ENCODE measurements at regions not wholly inside any gene's neighbourhood (a gene's known extent, or its start where the extent isn't known, plus 50 kb on each side); places are given as distances from the start of the nearest gene placed in this dataset.

DNA sequence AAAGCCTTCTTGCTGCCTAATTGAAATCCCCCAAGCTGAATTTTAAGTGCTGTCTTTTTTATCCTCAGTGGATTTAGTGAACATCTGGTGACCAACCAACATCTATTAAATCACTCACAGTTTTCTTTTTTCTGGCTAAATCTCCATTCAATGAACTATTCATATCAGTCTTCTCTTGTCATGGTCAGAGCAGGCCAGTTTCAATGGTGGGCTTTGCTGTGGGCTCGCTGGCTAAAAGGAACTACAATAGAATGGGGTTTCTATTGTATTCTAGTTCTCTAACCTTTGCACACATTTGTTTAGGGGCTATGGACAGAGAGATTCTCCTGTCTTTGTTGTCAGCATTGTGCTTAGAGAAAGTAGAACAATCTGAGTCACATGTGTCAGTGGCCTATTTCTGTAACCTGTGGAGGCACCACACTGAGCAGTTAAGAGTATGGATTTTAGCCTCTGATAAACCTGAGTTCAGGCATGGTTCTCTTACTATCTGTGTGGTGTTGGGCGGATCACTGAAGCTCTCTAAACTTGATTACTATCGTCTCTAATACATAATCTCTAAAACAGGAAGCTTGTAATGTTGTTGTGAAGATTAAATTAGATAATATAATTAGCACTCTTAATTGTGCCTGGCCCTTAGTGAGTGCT is 94.2 kb upstream of the CADM1 start:
- DNase-seq (ENCODE audit: low spot score): no peak

DNA sequence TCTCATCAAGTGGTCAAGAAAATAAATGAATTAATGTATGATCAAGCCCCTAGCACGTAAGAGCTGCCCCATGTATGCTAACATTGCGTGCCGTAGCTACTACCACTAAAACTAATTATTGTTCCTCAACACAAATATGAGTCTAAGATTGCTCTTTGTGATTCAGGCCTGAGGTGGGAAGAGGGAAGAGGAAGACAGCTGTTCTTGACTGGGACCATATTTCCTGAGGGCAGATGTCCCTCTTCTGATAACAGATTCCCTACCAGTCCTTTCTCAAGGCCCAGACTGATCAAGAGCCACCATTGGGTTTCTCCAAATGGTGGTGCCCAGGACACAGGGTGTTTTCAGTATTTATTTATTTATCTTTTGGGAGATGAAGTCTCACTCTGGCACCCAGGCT is 87.2 kb upstream of the CADM1 start:
- DNase-seq (ENCODE audit: low spot score): no peak

DNA sequence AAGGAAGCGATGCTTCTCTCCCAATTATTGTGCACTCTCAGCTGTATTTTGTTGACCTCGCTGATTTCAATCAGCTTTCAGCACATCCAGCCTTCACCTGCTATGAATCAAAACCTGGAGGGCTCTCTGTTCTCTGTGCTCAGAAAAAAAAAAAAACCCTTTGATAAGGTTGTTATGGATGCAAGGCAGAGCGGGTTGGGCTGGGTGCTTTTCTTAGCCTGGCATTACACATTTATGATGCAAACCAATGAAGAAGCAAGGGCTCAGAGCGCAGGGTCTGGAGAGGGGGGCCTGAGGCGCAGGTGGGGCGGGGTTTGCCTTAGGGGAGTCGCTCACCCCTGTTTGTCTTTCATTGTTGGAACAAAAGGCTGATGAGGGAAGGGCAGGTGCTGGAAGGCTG is 86.0 kb upstream of the CADM1 start:
- no peak for DNase-seq (ENCODE audit: low spot score)

DNA sequence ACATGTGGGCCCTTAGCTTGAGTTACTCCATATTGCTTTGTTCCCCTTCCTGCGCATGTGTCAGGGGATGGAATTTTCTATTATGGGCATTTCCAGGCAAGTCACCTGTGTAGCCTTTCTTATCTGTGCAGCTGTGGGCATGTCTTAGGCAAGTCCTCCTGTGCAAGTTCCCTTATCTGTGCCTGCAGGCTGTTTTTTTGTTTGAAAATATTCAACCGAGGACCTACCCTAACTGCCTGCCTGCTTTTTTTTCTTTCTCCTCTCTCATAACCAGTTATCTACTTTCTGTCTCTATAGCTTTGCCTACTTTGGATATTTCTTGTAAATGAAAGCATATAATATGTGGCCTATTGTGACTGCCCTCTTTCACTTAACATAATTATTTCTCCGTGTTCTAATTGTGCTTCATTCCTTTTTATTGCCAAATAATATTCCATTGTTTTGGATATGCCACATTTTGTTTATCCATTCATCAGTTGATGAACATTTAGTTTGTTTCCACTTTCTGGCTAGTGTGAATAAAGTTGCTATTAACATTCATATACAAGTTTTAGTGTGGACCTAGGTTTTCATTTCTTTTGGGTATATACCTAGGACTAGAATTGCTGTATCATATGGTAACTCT is 83.6 kb upstream of the CADM1 start:
- no peak for DNase-seq (ENCODE audit: low spot score)

DNA sequence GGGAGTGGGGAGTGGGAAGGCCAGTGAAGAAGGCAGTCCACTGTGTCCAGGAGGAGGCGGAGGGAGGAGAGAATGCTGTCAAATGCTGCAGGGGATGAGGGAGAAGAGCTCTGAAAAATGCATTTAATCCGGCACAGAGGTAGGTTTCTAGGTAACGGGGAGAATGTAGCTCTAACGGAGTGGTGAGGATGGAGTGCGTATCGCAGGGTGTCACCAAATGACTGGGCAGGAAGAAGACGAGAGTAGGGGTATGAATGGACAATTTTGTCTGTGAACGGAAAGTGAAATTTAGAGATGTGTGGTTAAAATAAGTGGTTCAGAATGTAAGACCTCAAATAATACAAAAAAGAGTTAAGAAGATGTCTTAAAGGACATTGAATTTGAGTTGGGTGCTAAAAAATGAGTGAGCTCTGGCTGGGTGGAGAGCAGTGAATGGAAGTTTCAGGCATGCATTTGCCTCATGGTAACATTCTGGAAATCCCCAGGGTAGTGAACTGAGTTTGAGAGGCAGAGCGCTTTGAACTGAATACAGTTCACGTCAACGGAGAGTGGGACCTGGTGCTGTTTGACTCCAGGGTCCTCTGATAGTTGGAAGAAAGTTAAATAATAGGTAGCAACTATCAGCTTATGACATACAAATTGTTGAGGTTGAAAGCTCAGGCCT is 81.3 kb upstream of the CADM1 start:
- no peak for DNase-seq (ENCODE audit: low spot score)

DNA sequence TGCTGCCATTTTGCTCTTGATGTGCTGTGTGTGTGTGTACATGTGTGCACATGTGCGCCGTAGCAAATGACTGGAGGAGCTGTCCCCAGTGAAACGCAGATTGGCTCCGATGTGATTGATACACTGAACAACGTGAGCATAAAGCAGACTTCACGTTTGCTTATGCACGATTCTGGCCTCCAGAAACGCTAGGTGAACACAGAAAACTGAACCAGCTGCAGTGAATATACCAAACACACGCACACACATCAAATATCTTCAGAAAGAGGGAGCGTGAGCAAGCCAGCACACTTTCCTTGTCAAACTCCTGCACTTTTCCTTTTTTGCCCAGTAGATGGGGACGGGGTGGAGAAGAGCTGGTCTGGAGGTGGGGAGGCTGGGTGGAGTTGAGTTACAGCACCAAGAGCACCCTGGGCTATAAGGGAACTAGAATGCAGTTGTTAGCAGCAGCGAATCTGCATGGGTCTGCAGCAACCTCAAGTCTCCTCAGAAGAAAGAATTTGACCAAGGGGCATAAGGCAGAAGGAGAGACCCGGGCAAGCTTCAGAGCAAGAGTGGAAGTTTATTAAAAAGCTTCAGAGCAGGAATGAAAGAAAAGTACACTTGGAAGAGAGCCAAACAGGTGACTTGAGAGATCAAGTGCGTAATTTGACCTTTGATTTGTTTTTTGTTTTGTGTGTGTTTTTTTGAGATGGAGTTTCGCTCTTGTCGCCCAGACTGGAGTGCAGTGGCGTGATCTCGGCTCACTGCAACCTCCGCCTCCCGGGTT is 77.8 kb upstream of the CADM1 start:
- DNase-seq (ENCODE audit: low spot score): peak; percentile 33

DNA sequence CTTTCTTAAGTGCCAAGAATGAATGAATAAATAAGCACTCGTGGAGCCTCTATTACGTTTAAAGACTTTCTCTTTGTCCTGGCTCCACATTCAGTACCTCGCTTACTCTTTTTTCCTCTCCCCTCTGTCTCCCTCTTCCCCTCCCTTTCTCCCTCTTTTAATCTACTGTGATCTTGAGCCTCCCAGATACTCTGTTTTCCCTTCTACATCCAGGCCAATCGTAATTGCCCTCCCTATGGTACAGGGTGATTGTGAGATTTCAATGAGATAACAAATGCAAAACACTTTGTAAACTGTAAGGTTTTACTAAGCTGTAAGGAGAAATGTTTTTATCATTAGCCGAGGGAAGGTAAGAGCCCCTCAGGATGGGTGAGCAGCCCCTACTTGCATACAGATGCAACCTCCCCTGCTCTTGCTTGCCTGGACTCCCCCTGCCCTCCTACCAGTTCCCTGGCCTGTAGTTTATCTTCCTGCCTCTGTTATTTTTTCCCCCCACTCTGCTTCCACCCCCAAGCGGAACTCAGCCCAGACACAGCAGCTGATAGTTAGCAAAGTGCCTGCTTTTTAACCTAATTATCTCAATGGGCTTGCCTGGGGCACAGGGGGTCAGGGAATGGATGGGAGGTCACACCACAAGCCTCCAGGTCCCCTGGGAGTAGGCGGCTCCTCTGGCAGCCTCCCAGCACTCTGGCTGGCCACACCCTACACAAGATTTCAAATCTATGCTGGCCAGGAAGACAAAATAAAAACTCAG is 76.9 kb upstream of the CADM1 start:
- DNase-seq (ENCODE audit: low spot score): peak; percentile 45

DNA sequence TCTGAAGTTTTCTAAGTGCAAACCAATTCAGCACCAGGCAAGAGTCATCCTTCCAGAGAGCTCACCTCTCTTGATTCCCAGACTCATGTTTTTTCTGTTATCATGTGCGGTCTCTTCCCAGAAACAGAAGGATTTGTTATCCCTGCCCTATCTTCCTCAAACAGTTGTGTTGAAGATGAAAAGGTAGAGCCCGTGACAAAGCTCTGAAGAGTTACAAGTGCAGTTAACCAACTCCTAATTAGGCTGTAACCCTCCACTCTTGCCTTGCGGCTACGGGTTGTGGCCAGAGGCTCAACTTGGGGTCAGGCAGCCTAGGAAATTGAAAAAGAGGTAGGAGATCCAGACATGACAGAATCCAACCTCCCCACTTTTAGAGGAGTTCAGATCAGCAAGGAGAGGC is 76.2 kb upstream of the CADM1 start:
- DNase-seq (ENCODE audit: low spot score): no peak

DNA sequence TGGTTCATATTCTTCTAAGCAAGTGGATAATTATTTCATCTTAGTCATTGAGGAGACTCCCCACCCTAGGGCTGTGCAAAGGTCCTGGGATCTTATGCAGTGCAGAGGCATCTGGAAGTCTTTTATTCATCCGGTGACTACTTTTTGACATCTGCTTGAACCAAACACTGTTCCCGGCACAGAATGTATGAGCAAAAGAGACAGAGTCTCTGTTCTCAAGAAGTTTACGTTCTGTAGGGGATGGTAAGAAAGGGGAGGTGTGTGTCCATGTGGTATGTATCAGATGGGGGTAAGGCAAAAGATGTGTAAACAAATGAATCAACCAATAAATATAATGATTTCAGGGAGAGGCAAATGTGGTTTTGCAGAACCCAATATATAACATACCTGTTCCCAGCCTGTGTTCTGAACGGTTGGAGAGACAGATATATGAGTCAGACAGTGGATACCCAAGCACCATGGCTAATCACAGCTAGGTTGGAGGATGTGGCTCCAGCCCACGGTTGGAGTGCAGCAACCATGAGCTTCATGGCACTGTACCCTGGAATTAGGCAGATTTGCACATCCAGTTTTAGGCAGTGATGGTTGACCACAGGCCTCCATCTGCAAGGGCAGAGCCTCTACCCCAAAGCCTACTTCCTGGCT is 75.1 kb upstream of the CADM1 start:
- no peak for DNase-seq (ENCODE audit: low spot score)

DNA sequence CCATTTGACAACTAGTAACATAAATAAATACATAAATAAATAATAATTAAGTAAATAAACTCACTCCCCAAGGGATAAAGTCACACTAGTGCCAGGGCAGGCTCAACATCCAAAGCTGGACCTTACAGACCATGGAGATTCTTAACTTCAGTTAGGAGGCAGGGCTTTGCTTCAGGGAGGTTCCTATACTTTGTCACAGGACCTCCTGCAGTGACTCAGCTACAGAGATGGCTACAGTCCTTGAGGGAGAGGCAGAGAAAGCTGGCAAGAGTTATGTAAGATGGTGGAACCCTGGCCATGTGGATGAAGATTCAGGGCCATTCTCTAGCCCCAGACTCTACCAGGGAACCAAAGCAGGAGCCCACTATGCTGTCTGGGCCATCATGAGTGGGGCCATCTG is 74.1 kb upstream of the CADM1 start:
- DNase-seq (ENCODE audit: low spot score): no peak

DNA sequence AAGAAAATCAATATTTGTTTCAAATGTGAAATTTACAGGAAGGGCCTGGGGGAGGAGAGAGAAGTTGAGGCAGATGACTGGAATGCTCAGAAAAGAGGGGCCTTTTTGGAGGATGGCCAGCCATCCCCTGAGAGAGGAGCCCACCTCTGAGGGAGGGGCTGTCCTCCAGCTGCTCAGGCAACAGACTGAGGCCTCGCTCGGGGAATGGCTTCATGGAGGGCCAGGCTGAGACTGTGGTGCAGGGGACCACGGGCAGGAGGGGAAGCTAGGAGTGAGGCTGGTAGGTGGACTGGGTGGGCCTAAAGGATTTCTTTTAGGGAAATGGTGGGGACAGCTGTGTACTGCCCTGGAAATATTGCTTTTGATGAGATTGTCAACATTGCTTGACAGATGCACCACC is 73.5 kb upstream of the CADM1 start:
- DNase-seq (ENCODE audit: low spot score): no peak

DNA sequence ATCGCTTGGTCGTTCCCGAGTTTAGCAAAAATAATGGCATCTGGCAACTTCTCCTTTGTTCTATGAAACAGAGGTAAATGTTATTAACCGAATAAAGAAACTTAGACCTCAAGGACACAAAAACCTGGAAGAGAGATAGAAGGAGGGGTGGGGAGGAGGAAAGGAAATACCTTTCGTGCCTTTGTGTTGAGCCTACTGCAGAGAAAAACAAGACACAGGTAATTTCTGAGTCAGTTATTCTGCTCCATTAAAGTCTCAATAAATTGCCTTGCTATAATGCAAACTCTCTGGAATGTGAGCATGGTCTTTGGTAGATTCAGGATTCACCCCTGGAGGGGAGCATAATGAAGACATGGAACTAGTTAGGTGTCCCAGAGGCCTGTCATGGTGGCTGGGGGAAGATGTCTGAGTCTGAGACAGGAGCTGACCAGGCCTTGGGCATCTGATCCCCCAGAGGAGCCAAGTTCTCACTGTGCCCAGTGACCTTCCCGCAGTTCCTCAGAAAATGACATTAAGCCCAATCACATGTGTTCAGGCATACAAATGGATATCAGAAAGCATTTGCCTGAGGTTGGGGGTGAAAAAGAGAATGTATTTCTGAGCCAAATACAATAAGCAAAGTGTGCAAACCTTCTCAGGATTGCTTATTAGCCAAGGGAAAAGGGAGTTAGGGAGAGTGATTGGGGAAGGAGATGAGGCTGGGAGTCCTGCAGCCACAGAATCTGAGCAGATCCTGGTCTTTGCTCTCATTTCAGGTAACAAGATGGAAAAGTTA is 72.6 kb upstream of the CADM1 start:
- no peak for DNase-seq (ENCODE audit: low spot score)

DNA sequence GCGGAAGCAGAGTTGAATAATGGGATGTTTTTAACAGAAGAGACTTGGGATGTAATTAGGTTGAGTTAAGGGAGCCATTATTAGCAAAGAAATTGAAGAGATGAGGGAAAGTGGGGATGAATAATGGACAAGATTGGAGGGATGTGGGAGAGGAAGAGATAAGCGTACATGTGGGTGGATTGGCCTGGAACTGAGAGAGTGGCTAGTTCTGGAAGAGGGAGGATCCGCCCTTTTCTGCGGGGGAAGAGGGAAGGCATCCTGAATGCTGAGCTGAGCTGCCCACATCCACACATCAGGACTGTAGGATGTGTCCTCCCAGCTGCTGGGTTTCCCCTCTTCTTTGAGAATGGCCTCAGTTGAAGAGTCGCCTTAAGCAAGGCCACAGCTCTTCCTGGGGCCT is 68.3 kb upstream of the CADM1 start:
- DNase-seq (ENCODE audit: low spot score): no peak

DNA sequence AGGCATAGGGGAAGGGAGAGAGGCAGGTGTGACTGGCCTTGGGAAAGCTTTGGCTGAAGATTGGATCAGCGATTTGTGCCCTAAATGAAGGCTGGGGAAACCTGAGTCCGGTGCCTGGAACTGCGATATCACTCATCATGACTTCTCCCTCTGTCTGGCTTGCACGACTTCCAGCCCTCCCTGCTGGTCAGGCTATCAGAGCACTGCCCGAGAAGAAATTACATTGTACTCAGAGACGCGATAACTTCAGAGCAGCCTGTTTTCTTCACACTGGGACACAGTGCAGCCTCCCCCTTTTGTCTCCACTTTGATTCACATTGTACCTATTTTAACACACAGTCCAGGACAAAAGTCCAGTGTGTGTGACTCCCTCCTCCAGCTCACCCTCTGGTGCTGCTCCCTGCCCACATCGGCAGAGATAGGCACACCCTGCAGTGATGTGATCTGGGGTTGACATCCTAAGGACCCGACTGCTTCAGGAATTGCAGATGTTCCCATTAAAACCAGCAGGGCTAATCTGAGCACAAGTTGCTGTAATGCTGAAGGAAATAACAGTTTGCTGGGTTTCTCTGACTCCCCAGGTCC is 62.1 kb upstream of the CADM1 start:
- no peak for DNase-seq (ENCODE audit: low spot score)

DNA sequence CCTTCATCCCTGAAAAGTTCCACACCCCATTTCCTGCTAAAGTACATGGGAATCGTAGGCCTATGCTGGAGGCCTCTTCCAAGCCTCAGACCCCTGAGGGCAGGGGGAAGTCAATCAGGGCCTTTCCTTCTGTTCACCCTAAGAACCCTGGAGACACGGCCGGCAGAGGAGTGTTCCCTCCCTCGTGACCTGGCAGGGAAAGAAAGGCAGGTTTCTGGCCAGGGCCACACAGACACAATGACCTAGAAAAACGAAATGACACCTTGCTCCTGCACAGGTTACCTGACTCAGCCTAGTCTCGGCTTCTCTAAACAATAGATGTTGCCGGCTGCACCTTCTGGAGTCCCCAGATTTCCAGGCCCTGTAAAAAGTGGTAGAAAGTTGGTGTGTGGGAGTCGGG is 60.6 kb upstream of the CADM1 start:
- no peak for DNase-seq (ENCODE audit: low spot score)

DNA sequence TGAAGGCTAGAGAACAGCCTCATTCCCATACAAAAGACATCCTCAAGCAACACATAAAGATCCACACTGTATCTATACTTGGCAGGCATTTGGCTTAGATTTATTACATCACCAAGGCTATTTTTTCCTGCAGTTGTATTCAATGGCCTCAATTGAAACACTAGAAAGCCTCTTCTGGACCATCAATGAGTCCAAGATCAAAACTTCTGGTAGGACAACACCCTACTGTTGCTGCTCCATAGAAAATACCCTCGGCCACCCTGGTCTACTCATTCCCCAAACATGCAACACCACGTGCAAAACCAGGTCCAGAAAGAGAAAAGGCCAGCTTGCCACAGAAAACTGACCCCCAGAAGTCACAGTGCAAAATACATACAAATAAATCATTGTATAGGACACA is 56.9 kb upstream of the CADM1 start:
- DNase-seq (ENCODE audit: low spot score): no peak

DNA sequence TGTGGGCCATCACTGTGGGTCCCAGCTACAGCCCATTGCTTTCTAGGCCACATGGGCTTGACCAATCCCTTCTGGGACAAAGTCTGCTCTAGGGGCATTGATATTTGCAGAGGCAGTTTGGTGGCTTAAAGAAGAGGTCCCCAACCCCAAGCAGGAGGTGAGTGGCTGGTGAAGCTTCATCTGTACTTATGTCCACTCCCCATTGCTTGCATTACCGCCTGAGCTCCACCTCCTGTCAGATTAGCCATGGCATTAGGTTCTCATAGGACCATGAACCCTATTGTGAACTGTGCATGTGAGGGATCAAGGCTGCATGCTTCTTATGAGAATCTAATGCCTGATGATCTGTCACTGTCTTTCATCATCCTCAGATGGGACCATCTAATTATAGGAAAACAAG is 54.4 kb upstream of the CADM1 start:
- DNase-seq (ENCODE audit: low spot score): no peak

DNA sequence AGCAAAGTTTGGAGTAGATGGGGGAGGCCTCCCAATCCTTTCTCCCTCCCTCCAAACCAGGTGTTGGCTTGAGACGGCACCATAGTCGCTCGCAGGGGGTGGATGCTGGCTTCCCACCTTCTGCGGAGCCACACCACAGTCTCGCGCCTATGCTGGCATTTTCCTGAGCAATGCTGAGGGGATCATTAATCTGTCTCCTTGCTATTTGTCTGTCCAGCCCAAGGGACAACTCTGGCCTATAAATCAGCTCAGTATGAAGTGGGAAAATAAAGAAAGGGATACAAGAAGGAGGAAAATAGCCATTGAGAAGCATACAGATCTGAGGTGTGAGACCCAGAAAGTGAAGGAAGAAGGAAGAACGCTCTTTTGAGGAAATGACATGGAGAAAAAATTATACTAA is 53.5 kb upstream of the CADM1 start:
- DNase-seq (ENCODE audit: low spot score): no peak

DNA sequence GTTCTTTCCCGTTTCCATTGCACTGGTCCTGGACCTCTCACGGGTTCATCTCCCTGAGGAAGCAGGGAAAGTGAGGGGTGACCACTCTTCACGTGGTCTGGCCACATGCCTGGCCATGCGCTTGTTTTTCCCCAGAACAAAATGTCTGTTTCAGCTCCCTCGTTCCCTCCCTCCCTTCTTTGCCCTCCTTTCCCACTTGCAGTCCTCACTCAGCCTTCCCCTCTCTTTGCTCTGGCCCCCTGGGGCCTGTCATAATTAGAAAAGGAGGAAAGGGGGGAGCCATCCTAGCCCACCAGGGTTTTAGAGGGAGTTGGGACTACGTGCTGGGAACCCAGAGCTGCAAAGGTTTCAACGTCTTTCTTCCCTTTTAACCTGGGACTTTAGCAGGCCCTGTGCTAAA is 52.8 kb upstream of the CADM1 start:
- DNase-seq (ENCODE audit: low spot score): no peak

DNA sequence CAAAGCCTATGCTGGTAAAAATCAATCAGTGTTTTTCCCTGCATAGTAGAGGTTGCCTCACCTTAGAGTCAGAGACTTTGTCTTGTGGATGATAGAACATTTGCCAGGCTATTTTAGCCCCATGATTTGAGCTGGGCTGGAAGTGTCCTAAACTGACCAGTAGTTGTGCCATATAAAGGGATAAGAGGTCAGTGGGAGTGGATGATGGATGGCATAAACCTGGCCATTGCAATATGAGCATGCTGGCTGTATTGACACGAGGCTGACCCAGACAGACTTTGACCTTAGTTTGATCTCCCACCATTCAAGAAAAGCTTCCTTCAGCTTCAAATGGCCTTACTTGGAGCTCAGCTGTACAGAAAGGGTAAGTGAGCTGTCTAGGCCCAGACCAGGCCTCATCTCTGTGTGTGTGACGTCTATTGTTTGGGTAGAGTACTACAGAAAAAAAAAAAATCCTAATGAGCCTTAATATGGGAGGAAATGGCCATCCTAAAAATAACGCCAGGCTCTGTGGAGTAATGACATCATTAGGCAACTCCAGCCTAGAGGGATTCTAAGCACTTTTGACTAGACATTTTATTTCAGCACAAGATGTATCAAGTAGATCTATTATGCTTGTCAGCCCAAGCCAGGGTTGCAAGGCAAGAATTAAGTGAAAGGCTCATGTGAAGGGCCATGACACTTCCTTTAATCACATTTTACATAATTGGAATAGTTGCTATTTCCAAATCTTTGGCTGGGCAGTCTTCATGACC is 51.3 kb upstream of the CADM1 start:
- DNase-seq (ENCODE audit: low spot score): no peak

Data from LoVo (cell line).